BJ (cell line): ENCODE measurements at regions not wholly inside any gene's neighbourhood (a gene's known extent, or its start where the extent isn't known, plus 50 kb on each side); places are given as distances from the start of the nearest gene placed in this dataset.

Source experiments
- CTCF ChIA-PET: fragments of 350-600 bp; formaldehyde crosslinking; extraction: SDS; loops from one replicate; lab custom pipeline; 2021; ENCODE audit warnings: antibody characterized with exemption, inconsistent platforms; lab: Yijun Ruan, JAX
- POLR2A ChIA-PET: fragments of 300-600 bp; sonication (Branson Sonifier 250); formaldehyde crosslinking; extraction: SDS; loops from one replicate; lab custom pipeline; 2021; ENCODE audit warnings: antibody characterized with exemption; lab: Charles Lee
- DNase-seq: peaks from one replicate; pipeline ENCODE4 v3.0.0-alpha.2; 2011; ENCODE audit warnings: low read depth
- H3K27me3 ChIP-seq: 2 replicates; pipeline ENCODE4 v1.6.0; 2011; ENCODE audit warnings: low read length; ENCODE audit not compliant: control insufficient read depth, insufficient read depth
- H3K36me3 ChIP-seq: 2 replicates; pipeline ENCODE4 v1.5.1; 2011; ENCODE audit warnings: low read length; ENCODE audit not compliant: control insufficient read depth, insufficient read depth
- H3K4me3 ChIP-seq: 2 replicates; pipeline ENCODE4 v1.5.1; 2011; ENCODE audit warnings: low read depth, mild to moderate bottlenecking, control low read depth, low read length
- CTCF ChIP-seq: IDR thresholded peaks from 2 replicates; pipeline ENCODE4 v1.5.1; 2011; ENCODE audit warnings: low read depth, mild to moderate bottlenecking, control low read depth, inconsistent platforms, low read length, moderate library complexity; ENCODE audit not compliant: insufficient read depth

- Histone ChIP-seq H3K36me3 (no peaks in the 10 kb centered on the region), H3K4me3 (no peak overlapping the region), H3K27me3 (no peaks in the 10 kb centered on the region)
- POLR2A ChIA-PET: no interaction called here
- CTCF ChIA-PET: no interaction called here
- DNase-seq: no peak
- TF ChIP-seq CTCF: no peak
Measured at GRCh38 chr6:86724695-86725094, 212.6 kb upstream of the HTR1E start.

- no peaks in the 10 kb centered on the region for H3K36me3 ChIP-seq
- ChIA-PET POLR2A (no interaction called here), CTCF (no interaction called here)
- no peak for TF ChIP-seq CTCF
- DNase-seq: no peak
- H3K4me3 ChIP-seq: no peak overlapping the region
- no peaks in the 10 kb centered on the region for H3K27me3 ChIP-seq
Measured at GRCh38 chr6:86723729-86724128, 213.6 kb upstream of the HTR1E start.

GRCh38 chr6:86723151-86723550 lies 214.2 kb upstream of the HTR1E start:
- H3K27me3 ChIP-seq: no peaks in the 10 kb centered on the region
- no peaks in the 10 kb centered on the region for H3K36me3 ChIP-seq
- ChIA-PET CTCF (no interaction called here), POLR2A (no interaction called here)
- DNase-seq: no peak
- TF ChIP-seq CTCF: no peak
- no peak overlapping the region for H3K4me3 ChIP-seq

- POLR2A ChIA-PET: no interaction called here
- CTCF ChIA-PET: no interaction called here
- Histone ChIP-seq H3K36me3 (no peaks in the 10 kb centered on the region), H3K27me3 (no peaks in the 10 kb centered on the region), H3K4me3 (no peak overlapping the region)
- no peak for DNase-seq
- no peak for TF ChIP-seq CTCF
Measured at GRCh38 chr6:86722131-86722530, 215.2 kb upstream of the HTR1E start.

- Histone ChIP-seq H3K4me3 (no peak overlapping the region), H3K27me3 (no peaks in the 10 kb centered on the region), H3K36me3 (no peaks in the 10 kb centered on the region)
- no peak for TF ChIP-seq CTCF
- ChIA-PET CTCF (no interaction called here), POLR2A (interaction anchor here (0.6 kb wide), 1 partner anchor 1037 kb away, joined by 12 read pairs; no protein-coding TSS in a partner anchor)
- no peak for DNase-seq
Measured at GRCh38 chr6:86715676-86716075, 221.7 kb upstream of the HTR1E start.
